ENCODE measurements at regions not wholly inside any gene's neighbourhood (a gene's known extent, or its start where the extent isn't known, plus 50 kb on each side); places are given as distances from the start of the nearest gene placed in this dataset.
"Not testable (repeated sequence)": the region's sequence is repeated elsewhere in the genome, so short reads cannot be mapped to it uniquely, and the experiment has no call there.

DNA sequence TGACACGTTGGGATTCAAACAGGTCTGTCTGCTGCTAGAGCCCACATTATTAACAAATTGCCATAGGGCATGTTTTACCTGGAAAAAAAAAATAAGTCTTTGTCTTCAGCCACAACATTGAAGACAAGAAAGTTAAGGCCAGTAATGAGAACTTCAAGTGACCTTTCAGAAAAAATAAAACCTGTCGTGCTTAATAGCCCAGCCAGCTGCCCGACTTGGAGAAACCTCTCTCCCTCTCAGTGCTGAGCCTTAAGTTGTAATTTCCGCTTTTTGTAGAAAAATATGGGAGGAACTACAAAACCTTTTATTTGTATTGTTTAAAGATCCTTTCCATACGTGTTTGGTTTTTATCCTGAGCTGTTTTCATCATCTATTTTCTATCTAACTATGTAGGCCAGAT, 454.3 kb upstream of the SLITRK6 start:
- H3K27me3 ChIP-seq; intact Hi-C loops (cut with DNase I); H3K4me3 ChIP-seq; DNase-seq; H3K4me1 ChIP-seq; H3K27ac ChIP-seq; H3K9me3 ChIP-seq; H3K36me3 ChIP-seq: not testable (repeated sequence)
- 91% methylated on average over 1 of the region's 5 CpGs; no CpG with 5 or more reads in 1 of the 2 donors for WGBS, 2 donors

DNA sequence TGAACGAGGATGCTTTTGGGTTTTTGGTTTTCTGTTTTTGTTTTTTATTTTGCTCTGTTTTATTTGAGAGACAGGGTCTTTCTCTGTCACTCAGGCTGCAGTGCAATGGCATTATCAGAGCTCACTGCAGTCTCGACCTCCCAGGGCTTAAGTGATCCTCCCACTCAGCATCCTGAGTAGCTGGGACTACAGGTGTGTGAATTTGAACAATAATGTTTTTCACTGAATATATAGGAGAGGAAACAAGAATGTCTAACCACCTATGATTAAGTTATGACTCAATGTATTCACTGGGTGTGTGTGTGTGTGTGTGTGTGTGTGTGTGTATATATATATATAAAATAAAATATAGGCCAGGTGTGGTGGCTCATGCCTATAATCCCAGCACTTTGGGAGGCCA, 456.6 kb upstream of the SLITRK6 start:
- intact Hi-C loops (cut with DNase I): not testable (repeated sequence)
- WGBS, 2 donors: no CpG with 5 or more reads among the region's 2 CpGs

DNA sequence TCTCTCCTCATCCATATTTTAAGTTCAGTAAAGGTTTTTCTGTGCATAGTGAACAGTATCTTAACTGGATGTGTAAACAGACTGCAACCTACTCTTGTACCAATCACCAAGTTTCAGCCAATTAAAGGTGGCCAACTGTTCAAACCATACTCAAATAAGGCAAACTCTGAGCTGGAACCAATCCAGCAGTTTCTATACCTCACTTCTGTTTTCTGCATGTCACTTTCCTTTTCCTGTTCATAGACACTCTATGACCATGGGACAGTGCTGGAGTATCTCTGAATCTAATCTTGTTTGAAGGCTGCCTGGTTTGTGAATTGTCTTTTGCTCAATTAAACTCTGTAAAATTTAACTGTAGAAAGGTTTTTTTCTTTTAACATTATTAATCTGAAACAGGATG, 470.3 kb upstream of the SLITRK6 start:
- intact Hi-C loops (cut with DNase I): no loop called here
- Histone ChIP-seq H3K4me3 (no peak overlapping the region), H3K9me3 (no peaks in the 10 kb centered on the region), H3K27me3 (no peaks in the 10 kb centered on the region), H3K4me1 (no peaks in the 10 kb centered on the region), H3K27ac (no peak overlapping the region), H3K36me3 (no peaks in the 10 kb centered on the region)
- no peak for DNase-seq
- TF ChIP-seq, protein P1, sequence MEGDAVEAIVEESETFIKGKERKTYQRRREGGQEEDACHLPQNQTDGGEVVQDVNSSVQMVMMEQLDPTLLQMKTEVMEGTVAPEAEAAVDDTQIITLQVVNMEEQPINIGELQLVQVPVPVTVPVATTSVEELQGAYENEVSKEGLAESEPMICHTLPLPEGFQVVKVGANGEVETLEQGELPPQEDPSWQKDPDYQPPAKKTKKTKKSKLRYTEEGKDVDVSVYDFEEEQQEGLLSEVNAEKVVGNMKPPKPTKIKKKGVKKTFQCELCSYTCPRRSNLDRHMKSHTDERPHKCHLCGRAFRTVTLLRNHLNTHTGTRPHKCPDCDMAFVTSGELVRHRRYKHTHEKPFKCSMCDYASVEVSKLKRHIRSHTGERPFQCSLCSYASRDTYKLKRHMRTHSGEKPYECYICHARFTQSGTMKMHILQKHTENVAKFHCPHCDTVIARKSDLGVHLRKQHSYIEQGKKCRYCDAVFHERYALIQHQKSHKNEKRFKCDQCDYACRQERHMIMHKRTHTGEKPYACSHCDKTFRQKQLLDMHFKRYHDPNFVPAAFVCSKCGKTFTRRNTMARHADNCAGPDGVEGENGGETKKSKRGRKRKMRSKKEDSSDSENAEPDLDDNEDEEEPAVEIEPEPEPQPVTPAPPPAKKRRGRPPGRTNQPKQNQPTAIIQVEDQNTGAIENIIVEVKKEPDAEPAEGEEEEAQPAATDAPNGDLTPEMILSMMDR (IDR thresholded peaks at IDR 0.05): no peak
- no peak for TF ChIP-seq POLR2A (IDR thresholded peaks at IDR 0.05)
- no peak for TF ChIP-seq POLR2AphosphoS5 (IDR thresholded peaks at IDR 0.05)
- TF ChIP-seq EP300 (IDR thresholded peaks at IDR 0.05): no peak

More for the DNA sequence above, 456.6 kb upstream of the SLITRK6 start:
- H3K4me1 ChIP-seq, H3K4me3 ChIP-seq, H3K27me3 ChIP-seq, H3K9me3 ChIP-seq, DNase-seq, H3K36me3 ChIP-seq, H3K27ac ChIP-seq: not testable (repeated sequence)

DNA sequence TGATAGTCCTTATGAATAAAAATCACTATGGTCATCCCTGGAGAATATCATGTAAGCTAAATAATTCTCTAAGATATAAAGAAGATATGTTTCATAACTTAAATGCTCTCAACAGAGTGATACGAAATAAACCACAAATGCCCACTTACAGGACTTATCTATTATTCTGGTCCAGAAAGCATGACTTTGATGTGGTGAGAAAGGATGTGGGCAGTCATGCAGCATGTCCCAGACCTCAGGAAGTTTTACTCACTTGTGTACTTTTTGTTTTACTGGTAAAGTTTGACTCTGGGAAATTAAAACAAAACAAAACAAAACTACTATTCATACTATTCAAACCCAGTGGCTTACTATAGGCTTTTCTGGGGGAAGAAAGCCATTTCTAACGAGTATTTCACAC, 483.2 kb upstream of the SLITRK6 start:
- no peak for DNase-seq
- no peaks in the 10 kb centered on the region for H3K9me3 ChIP-seq
- no peaks in the 10 kb centered on the region for H3K4me1 ChIP-seq
- no peak overlapping the region for H3K27ac ChIP-seq
- intact Hi-C loops (cut with DNase I): no loop called here
- H3K4me3 ChIP-seq: no peak overlapping the region
- TF ChIP-seq POLR2AphosphoS5 (IDR thresholded peaks at IDR 0.05) (no peak), POLR2A (IDR thresholded peaks at IDR 0.05) (no peak), EP300 (IDR thresholded peaks at IDR 0.05) (no peak)
- TF ChIP-seq, protein P1 (IDR thresholded peaks at IDR 0.05): no peak
- no peaks in the 10 kb centered on the region for H3K36me3 ChIP-seq
- H3K27me3 ChIP-seq: no peaks in the 10 kb centered on the region
- WGBS, 2 donors: 10 to 13% methylated on average over 2 of the region's 2 CpGs

DNA sequence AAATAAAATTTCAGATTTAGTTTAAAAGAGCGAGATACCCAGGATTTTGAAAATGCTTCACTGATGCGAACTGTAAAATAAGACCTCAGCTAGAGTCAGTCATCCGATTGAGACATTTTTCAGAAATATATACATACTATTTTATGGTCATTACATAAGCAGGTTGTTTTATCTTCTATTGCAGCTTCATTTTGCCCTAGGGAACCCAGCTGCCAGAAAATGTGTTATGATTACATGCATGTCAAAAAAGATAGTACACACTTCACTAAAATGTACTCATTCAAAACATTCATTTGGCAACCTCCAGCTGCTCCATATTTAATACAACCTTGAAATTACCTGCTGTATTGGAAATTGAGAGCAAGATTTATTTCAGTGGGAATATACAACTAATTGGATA, 483.8 kb upstream of the SLITRK6 start:
- intact Hi-C loops (cut with DNase I): no loop called here
- WGBS, 2 donors: 92 to 93% methylated on average over 3 of the region's 3 CpGs
- no peaks in the 10 kb centered on the region for H3K9me3 ChIP-seq
- TF ChIP-seq, protein P1 (IDR thresholded peaks at IDR 0.05): no peak
- no peak for TF ChIP-seq POLR2A (IDR thresholded peaks at IDR 0.05)
- TF ChIP-seq POLR2AphosphoS5 (IDR thresholded peaks at IDR 0.05): no peak
- no peak for TF ChIP-seq EP300 (IDR thresholded peaks at IDR 0.05)
- no peaks in the 10 kb centered on the region for H3K36me3 ChIP-seq
- H3K4me3 ChIP-seq: no peak overlapping the region
- no peak for DNase-seq
- no peaks in the 10 kb centered on the region for H3K4me1 ChIP-seq
- H3K27me3 ChIP-seq: no peaks in the 10 kb centered on the region
- H3K27ac ChIP-seq: no peak overlapping the region

DNA sequence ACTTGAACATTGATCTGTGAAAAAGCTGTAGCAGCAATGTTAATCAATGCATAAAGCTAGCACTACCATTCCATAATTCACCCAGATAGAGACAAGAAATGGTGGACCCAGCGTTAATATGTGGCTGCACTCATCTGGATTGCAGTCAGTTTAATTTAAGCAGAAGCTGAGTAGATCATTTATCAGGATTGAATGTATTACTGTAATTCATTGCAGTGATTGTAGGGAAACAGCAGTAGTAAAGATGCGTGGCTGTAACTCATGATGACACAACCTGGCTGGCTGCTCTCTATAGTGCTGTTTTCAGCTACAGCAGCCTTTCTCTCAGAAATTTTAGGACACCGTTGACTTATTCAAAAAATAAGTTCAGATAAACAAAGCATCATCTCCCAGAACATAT, 499.5 kb upstream of the SLITRK6 start:
- 39 to 64% methylated on average over 3 of the region's 3 CpGs for WGBS, 2 donors
- H3K4me3 ChIP-seq: no peak overlapping the region
- H3K27ac ChIP-seq: no peak overlapping the region
- H3K9me3 ChIP-seq: no peaks in the 10 kb centered on the region
- H3K36me3 ChIP-seq: no peaks in the 10 kb centered on the region
- TF ChIP-seq POLR2AphosphoS5 (IDR thresholded peaks at IDR 0.05): no peak
- TF ChIP-seq POLR2A (IDR thresholded peaks at IDR 0.05): no peak
- no peak for TF ChIP-seq EP300 (IDR thresholded peaks at IDR 0.05)
- TF ChIP-seq, protein P1 (IDR thresholded peaks at IDR 0.05): no peak
- no peak for DNase-seq
- no peaks in the 10 kb centered on the region for H3K4me1 ChIP-seq
- no peaks in the 10 kb centered on the region for H3K27me3 ChIP-seq
- intact Hi-C loops (cut with DNase I): no loop called here

All from sigmoid colon (tissue), 6 donors.